ENCODE measurements at regions not wholly inside any gene's neighbourhood (a gene's known extent, or its start where the extent isn't known, plus 50 kb on each side); places are given as distances from the start of the nearest gene placed in this dataset.

DNA sequence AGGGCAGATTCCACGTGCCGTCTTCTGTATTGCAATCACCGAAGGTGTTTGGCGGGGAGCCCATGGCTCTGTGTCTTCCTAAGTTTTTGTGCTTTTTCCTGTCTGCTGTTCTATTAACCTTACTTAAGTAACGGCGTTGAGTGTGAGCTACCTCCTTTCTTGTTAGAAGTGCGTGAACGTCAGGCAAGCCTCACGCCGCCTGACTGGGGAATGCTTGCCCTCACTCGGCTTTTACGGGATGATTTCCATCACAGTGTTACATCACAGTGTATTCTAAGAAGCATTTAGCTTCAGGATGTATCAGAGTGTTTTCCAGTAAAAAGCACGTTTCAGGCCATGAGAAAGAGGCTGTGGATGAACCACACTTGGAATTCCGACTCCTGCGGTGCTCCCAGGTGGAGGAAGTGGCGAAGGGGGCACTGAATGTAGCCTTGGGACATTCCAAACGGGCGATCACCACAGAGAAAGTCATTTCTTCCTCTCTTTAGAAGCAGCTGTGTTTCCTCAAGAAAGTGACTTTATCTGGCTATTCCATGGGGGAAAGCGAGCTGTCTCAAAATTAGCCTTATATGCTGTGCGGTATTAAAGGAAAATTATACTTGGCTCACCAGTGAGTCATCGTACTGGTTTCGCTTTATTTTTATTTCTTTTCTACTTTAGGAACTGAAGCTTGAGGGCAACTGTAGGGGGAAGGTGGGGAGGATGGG, 290.7 kb downstream of the KLF6 start:
- H3K79me2 ChIP-seq (ENCODE audit: insufficient read depth): no peaks in the 10 kb centered on the region
- 90% methylated on average over 22 of the region's 22 CpGs for WGBS (ENCODE audit: low lambda C conversion rate)
- H3K9me3 ChIP-seq: no peaks in the 10 kb centered on the region
- no peak overlapping the region for H2AFZ ChIP-seq (ENCODE audit: low read depth)
- H3K36me3 ChIP-seq (replicated peaks in 1 of 2; ENCODE audit: control insufficient read depth in 1 of 2, insufficient read depth in 2 of 2, low read length in 1 of 2): no peaks in the 10 kb centered on the region
- no peak overlapping the region for H3K9ac ChIP-seq
- no peak for DNase-seq
- H3K4me1 ChIP-seq (ENCODE audit: control insufficient read depth in 1 of 2, insufficient read depth in 2 of 2, low read depth in 1 of 2, low read length in 1 of 2): no peaks in the 10 kb centered on the region
- ChIA-PET POLR2A (no interaction called here), CTCF (no interaction called here)
- no peaks in the 10 kb centered on the region for H3K27me3 ChIP-seq (ENCODE audit: insufficient read depth)
- peaks cover 9% of the 10 kb centered on the region for H3F3A ChIP-seq (replicated peaks; ENCODE audit: insufficient read depth)
- H4K20me1 ChIP-seq (ENCODE audit: insufficient read depth): no peaks in the 10 kb centered on the region
- H3K9me2 ChIP-seq: no peaks in the 10 kb centered on the region
- no peak overlapping the region; a peak in 1 of 4 replicates for H3K27ac ChIP-seq (ENCODE audit: low read depth in 2 of 2, low read length in 1 of 2)
- no peak overlapping the region for H3K4me3 ChIP-seq (ENCODE audit: low read depth in 2 of 2, low read length in 1 of 2)
- no peak for TF ChIP-seq MEF2A (IDR thresholded peaks at IDR 0.05; ENCODE audit: borderline replicate concordance, low read depth)
- TF ChIP-seq TEAD4 (IDR thresholded peaks at IDR 0.05; ENCODE audit: borderline replicate concordance, insufficient read depth): no peak
- TF ChIP-seq FOXM1 (IDR thresholded peaks at IDR 0.05; ENCODE audit: low read depth): no peak
- no peak for TF ChIP-seq SMC3 (IDR thresholded peaks at IDR 0.05; ENCODE audit: low read depth, low read length)
- TF ChIP-seq NRF1 (IDR thresholded peaks at IDR 0.05; ENCODE audit: low read depth, low read length): no peak
- TF ChIP-seq, protein P1, sequence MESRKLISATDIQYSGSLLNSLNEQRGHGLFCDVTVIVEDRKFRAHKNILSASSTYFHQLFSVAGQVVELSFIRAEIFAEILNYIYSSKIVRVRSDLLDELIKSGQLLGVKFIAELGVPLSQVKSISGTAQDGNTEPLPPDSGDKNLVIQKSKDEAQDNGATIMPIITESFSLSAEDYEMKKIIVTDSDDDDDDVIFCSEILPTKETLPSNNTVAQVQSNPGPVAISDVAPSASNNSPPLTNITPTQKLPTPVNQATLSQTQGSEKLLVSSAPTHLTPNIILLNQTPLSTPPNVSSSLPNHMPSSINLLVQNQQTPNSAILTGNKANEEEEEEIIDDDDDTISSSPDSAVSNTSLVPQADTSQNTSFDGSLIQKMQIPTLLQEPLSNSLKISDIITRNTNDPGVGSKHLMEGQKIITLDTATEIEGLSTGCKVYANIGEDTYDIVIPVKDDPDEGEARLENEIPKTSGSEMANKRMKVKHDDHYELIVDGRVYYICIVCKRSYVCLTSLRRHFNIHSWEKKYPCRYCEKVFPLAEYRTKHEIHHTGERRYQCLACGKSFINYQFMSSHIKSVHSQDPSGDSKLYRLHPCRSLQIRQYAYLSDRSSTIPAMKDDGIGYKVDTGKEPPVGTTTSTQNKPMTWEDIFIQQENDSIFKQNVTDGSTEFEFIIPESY (IDR thresholded peaks at IDR 0.05; ENCODE audit: borderline replicate concordance, low read depth): no peak
- TF ChIP-seq, protein P2, sequence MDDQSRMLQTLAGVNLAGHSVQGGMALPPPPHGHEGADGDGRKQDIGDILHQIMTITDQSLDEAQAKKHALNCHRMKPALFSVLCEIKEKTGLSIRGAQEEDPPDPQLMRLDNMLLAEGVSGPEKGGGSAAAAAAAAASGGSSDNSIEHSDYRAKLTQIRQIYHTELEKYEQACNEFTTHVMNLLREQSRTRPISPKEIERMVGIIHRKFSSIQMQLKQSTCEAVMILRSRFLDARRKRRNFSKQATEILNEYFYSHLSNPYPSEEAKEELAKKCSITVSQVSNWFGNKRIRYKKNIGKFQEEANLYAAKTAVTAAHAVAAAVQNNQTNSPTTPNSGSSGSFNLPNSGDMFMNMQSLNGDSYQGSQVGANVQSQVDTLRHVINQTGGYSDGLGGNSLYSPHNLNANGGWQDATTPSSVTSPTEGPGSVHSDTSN (IDR thresholded peaks at IDR 0.05): no peak
- TF ChIP-seq NFIC (IDR thresholded peaks at IDR 0.05; ENCODE audit: borderline replicate concordance): no peak
- TF ChIP-seq GABPA (IDR thresholded peaks at IDR 0.05; ENCODE audit: low read depth): no peak
- TF ChIP-seq FOSL2 (IDR thresholded peaks at IDR 0.05; ENCODE audit: borderline replicate concordance, low read depth): no peak
- TF ChIP-seq, protein P3, sequence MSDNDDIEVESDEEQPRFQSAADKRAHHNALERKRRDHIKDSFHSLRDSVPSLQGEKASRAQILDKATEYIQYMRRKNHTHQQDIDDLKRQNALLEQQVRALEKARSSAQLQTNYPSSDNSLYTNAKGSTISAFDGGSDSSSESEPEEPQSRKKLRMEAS (IDR thresholded peaks at IDR 0.05; ENCODE audit: low read depth): no peak
- H3K4me2 ChIP-seq: no peak overlapping the region

DNA sequence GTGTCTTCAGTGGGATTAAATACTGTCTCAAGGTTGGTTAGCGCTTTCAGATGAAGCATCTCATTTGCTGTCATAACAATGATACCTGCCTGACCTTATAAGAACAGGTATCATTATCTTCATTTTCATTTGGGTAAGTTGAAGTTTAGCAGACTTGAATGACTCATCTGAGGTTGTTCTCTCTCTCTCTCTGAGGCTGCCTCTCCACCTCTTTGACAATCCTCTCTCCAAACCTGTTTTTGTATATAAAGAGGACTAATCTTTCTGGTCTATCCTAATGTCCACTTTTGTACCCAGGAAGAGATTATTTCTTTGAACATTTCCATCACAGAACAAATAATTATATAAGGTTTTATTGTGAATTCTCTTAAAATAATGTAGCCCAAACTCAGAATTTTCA, 291.4 kb downstream of the KLF6 start:
- ChIA-PET CTCF (interaction anchor here (1.2 kb wide), 1 partner anchor 17 kb away, joined by 3 read pairs; no protein-coding TSS in a partner anchor), POLR2A (no interaction called here)

More for the DNA sequence above, 291.4 kb downstream of the KLF6 start:
- no peaks in the 10 kb centered on the region for H3K4me1 ChIP-seq (ENCODE audit: control insufficient read depth in 1 of 2, insufficient read depth in 2 of 2, low read depth in 1 of 2, low read length in 1 of 2)
- H3K79me2 ChIP-seq (ENCODE audit: insufficient read depth): no peaks in the 10 kb centered on the region
- WGBS (ENCODE audit: low lambda C conversion rate): 65% methylated on average over 1 of the region's 1 CpG
- no peaks in the 10 kb centered on the region for H3K9me3 ChIP-seq
- H4K20me1 ChIP-seq (ENCODE audit: insufficient read depth): no peaks in the 10 kb centered on the region
- H2AFZ ChIP-seq (ENCODE audit: low read depth): no peak overlapping the region
- H3K27ac ChIP-seq (ENCODE audit: low read depth in 2 of 2, low read length in 1 of 2): no peak overlapping the region
- H3K4me3 ChIP-seq (ENCODE audit: low read depth in 2 of 2, low read length in 1 of 2): no peak overlapping the region
- H3K9ac ChIP-seq: no peak overlapping the region
- H3K27me3 ChIP-seq (ENCODE audit: insufficient read depth): no peaks in the 10 kb centered on the region
- no peaks in the 10 kb centered on the region for H3K9me2 ChIP-seq
- no peaks in the 10 kb centered on the region for H3K36me3 ChIP-seq (replicated peaks in 1 of 2; ENCODE audit: control insufficient read depth in 1 of 2, insufficient read depth in 2 of 2, low read length in 1 of 2)
- H3K4me2 ChIP-seq: no peak overlapping the region
- TF ChIP-seq TAF1 (IDR thresholded peaks at IDR 0.05; ENCODE audit: borderline replicate concordance, low read depth, low read length): no peak
- no peak for TF ChIP-seq RXRA (IDR thresholded peaks at IDR 0.05; ENCODE audit: borderline replicate concordance, low read depth)
- TF ChIP-seq EZH2phosphoT487 (IDR thresholded peaks at IDR 0.05; ENCODE audit: borderline replicate concordance, low read depth): no peak
- TF ChIP-seq FOXM1 (IDR thresholded peaks at IDR 0.05; ENCODE audit: low read depth): no peak
- TF ChIP-seq TCF12 (IDR thresholded peaks at IDR 0.05): peak; percentile 14; the same call in 1 of the 2 replicates
- TF ChIP-seq, protein P4, sequence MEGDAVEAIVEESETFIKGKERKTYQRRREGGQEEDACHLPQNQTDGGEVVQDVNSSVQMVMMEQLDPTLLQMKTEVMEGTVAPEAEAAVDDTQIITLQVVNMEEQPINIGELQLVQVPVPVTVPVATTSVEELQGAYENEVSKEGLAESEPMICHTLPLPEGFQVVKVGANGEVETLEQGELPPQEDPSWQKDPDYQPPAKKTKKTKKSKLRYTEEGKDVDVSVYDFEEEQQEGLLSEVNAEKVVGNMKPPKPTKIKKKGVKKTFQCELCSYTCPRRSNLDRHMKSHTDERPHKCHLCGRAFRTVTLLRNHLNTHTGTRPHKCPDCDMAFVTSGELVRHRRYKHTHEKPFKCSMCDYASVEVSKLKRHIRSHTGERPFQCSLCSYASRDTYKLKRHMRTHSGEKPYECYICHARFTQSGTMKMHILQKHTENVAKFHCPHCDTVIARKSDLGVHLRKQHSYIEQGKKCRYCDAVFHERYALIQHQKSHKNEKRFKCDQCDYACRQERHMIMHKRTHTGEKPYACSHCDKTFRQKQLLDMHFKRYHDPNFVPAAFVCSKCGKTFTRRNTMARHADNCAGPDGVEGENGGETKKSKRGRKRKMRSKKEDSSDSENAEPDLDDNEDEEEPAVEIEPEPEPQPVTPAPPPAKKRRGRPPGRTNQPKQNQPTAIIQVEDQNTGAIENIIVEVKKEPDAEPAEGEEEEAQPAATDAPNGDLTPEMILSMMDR (IDR thresholded peaks at IDR 0.05): no peak
- TF ChIP-seq FOSL2 (IDR thresholded peaks at IDR 0.05; ENCODE audit: borderline replicate concordance, low read depth): 0 out of 2 replicates have a peak, but pooled peaks have one; percentile 27
- TF ChIP-seq, protein P2 (IDR thresholded peaks at IDR 0.05): no peak
- no peak for TF ChIP-seq ELF1 (IDR thresholded peaks at IDR 0.05)
- TF ChIP-seq JUND (IDR thresholded peaks at IDR 0.05): 0 out of 2 replicates have a peak, but pooled peaks have one; percentile 6
- H3F3A ChIP-seq (replicated peaks; ENCODE audit: insufficient read depth): peaks cover 7% of the 10 kb centered on the region
- no peak for DNase-seq

All from SK-N-SH (cell line).